Esophagus squamous epithelium (tissue), 4 donors: ENCODE measurements at regions not wholly inside any gene's neighbourhood (a gene's known extent, or its start where the extent isn't known, plus 50 kb on each side); places are given as distances from the start of the nearest gene placed in this dataset.

Source experiments
- CTCF ChIP-seq, 6 experiments: fragments of 450-650 bp in 4 of 6; fragments of 200-600 bp in 2 of 6; sonication (generic) in 2 of 6; IDR thresholded peaks; one replicate each; pipeline ENCODE4 v1.5.1; 2016 to 2019; ENCODE audit warnings: antibody characterized with exemption in 6 of 6, mild to moderate bottlenecking in 4 of 6, moderate library complexity in 4 of 6
- POLR2A ChIP-seq, 4 donors: fragments of 450-650 bp; IDR thresholded peaks; one replicate each; pipeline ENCODE4 v1.6.1; 2017; ENCODE audit warnings: antibody characterized with exemption in 4 of 4, mild to moderate bottlenecking in 4 of 4, moderate library complexity in 3 of 4

GRCh38 chr3:144358191-144358590 lies 386.6 kb downstream of the DIPK2A start:
- TF ChIP-seq POLR2A (IDR thresholded peaks at IDR 0.05) (no peak), CTCF (IDR thresholded peaks at IDR 0.05) (no peak)
